ENCODE measurements at regions not wholly inside any gene's neighbourhood (a gene's known extent, or its start where the extent isn't known, plus 50 kb on each side); places are given as distances from the start of the nearest gene placed in this dataset.

DNA sequence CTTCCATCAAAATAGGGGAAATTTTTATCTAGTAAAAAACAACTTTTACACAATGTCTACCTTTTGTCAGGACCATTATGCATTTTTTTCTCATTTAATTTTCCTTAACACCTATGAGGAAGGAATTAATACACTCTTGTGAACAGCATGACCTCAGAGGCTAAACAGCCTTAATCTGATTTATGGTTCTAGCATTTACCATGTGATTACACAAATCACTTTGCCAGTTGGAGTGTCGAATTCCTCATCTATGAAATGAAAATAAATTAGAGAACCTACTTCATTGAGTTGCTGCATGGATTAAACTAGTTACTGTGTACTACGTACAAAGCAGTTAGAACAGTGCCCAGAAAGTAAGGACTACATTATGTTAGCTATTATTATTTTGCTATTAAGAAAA, 187.7 kb upstream of the MPDZ start:
- TF ChIP-seq HEYL (CRISPR knock-in tag; IDR thresholded peaks at IDR 0.05) (no peak), CTCF (IDR thresholded peaks at IDR 0.05) (no peak), ZSCAN20 (CRISPR knock-in tag; IDR thresholded peaks at IDR 0.05) (no peak), CEBPB (IDR thresholded peaks at IDR 0.05) (no peak), JUN (IDR thresholded peaks at IDR 0.05) (no peak), POLR2A (IDR thresholded peaks at IDR 0.05; ENCODE audit: low read length) (no peak)

All from A549 (cell line).